ENCODE measurements at regions not wholly inside any gene's neighbourhood (a gene's known extent, or its start where the extent isn't known, plus 50 kb on each side); places are given as distances from the start of the nearest gene placed in this dataset.

- no peak overlapping the region for H3K27ac ChIP-seq
- TF ChIP-seq ZFX (IDR thresholded peaks at IDR 0.05; ENCODE audit: borderline replicate concordance), result no peak
- TF ChIP-seq CTCF (IDR thresholded peaks at IDR 0.05), result no peak
Observed at GRCh38 chr16:51407921-51408320, 256.9 kb upstream of the SALL1 start.

GRCh38 chr16:51407199-51407598, 256.1 kb upstream of the SALL1 start:
- no peak for TF ChIP-seq CTCF (IDR thresholded peaks at IDR 0.05)
- no peak for TF ChIP-seq ZFX (IDR thresholded peaks at IDR 0.05; ENCODE audit: borderline replicate concordance)

GRCh38 chr16:51405361-51405760, 254.3 kb upstream of the SALL1 start:
- H3K27ac ChIP-seq, result no peak overlapping the region

More at GRCh38 chr16:51407199-51407598, 256.1 kb upstream of the SALL1 start:
- no peak overlapping the region for H3K27ac ChIP-seq

GRCh38 chr16:51404386-51404785, 253.3 kb upstream of the SALL1 start:
- TF ChIP-seq CTCF (IDR thresholded peaks at IDR 0.05) (no peak), ZFX (IDR thresholded peaks at IDR 0.05; ENCODE audit: borderline replicate concordance) (no peak)
- H3K27ac ChIP-seq, result no peak overlapping the region

More at GRCh38 chr16:51405361-51405760, 254.3 kb upstream of the SALL1 start:
- no peak for TF ChIP-seq ZFX (IDR thresholded peaks at IDR 0.05; ENCODE audit: borderline replicate concordance)
- TF ChIP-seq CTCF (IDR thresholded peaks at IDR 0.05), result no peak

- no peak overlapping the region for H3K27ac ChIP-seq
- TF ChIP-seq CTCF (IDR thresholded peaks at IDR 0.05) (no peak), ZFX (IDR thresholded peaks at IDR 0.05; ENCODE audit: borderline replicate concordance) (no peak)
Observed at GRCh38 chr16:51402785-51403184, 251.7 kb upstream of the SALL1 start.

- no peak for TF ChIP-seq CTCF (IDR thresholded peaks at IDR 0.05)
- no peak for TF ChIP-seq ZFX (IDR thresholded peaks at IDR 0.05; ENCODE audit: borderline replicate concordance)
- no peak overlapping the region for H3K27ac ChIP-seq
Observed at GRCh38 chr16:51402298-51402697, 251.2 kb upstream of the SALL1 start.

- no peak overlapping the region for H3K27ac ChIP-seq
- TF ChIP-seq CTCF (IDR thresholded peaks at IDR 0.05), result no peak
- TF ChIP-seq ZFX (IDR thresholded peaks at IDR 0.05; ENCODE audit: borderline replicate concordance), result no peak
Observed at GRCh38 chr16:51401673-51402072, 250.6 kb upstream of the SALL1 start.
